AG10803 (cell line): ENCODE measurements at regions not wholly inside any gene's neighbourhood (a gene's known extent, or its start where the extent isn't known, plus 50 kb on each side); places are given as distances from the start of the nearest gene placed in this dataset.
"Not testable (repeated sequence)": the region's sequence is repeated elsewhere in the genome, so short reads cannot be mapped to it uniquely, and the experiment has no call there.

Experiments
- DNase-seq: peaks from one replicate; pipeline ENCODE4 v3.0.0; 2010; ENCODE audit warnings: low read depth
- H3K4me3 ChIP-seq: 2 replicates; pipeline ENCODE4 v1.5.1; 2011; ENCODE audit warnings: mild to moderate bottlenecking, low read length, control low read depth
- CTCF ChIP-seq: conservative IDR thresholded peaks from 2 replicates; pipeline ENCODE4 v1.5.1; 2011; ENCODE audit warnings: mild to moderate bottlenecking, low read length, control low read depth, inconsistent platforms

GRCh38 chr4:150018257-150018656 is 60.0 kb upstream of the DCLK2 start:
- TF ChIP-seq CTCF, result no peak
- DNase-seq, result no peak
- H3K4me3 ChIP-seq, result no peak overlapping the region

GRCh38 chr4:150021483-150021882 is 56.8 kb upstream of the DCLK2 start:
- H3K4me3 ChIP-seq, result no peak overlapping the region
- DNase-seq, result peak; percentile 72
- no peak for TF ChIP-seq CTCF

- DNase-seq, result peak; percentile 31
- TF ChIP-seq CTCF, result no peak
- H3K4me3 ChIP-seq, result no peak overlapping the region
Observed at GRCh38 chr4:150023489-150023888, 54.8 kb upstream of the DCLK2 start.

GRCh38 chr4:150026987-150027386 is 51.3 kb upstream of the DCLK2 start:
- H3K4me3 ChIP-seq, DNase-seq: not testable (repeated sequence)
